HEK293 (cell line): ENCODE measurements at regions not wholly inside any gene's neighbourhood (a gene's known extent, or its start where the extent isn't known, plus 50 kb on each side); places are given as distances from the start of the nearest gene placed in this dataset.

Experiments used
- SP7 ChIP-seq: fragments of 450-650 bp; formaldehyde crosslinking; IDR thresholded peaks from 2 replicates; pipeline ENCODE4 v1.5.1; 2016; ENCODE audit warnings: missing biosample characterization, missing genetic modification characterization
- ZNF10 ChIP-seq: fragments of 450-650 bp; formaldehyde crosslinking; IDR thresholded peaks from 2 replicates; pipeline ENCODE4 v1.5.1; 2017; ENCODE audit warnings: missing biosample characterization, missing genetic modification characterization
- ZNF404 ChIP-seq: fragments of 450-650 bp; formaldehyde crosslinking; IDR thresholded peaks from 2 replicates; pipeline ENCODE4 v1.5.1; 2017; ENCODE audit warnings: missing biosample characterization, missing genetic modification characterization
- ZNF654 ChIP-seq: fragments of 450-650 bp; formaldehyde crosslinking; IDR thresholded peaks from 2 replicates; pipeline ENCODE4 v1.5.1; 2016; ENCODE audit warnings: low read depth, missing biosample characterization, missing genetic modification characterization
- TF ChIP-seq, protein P1 (sequence below): fragments of 450-650 bp; formaldehyde crosslinking; IDR thresholded peaks from 2 replicates; pipeline ENCODE4 v1.5.1; 2016; ENCODE audit warnings: missing biosample characterization, missing genetic modification characterization
- TF ChIP-seq, protein P2 (sequence below): fragments of 450-650 bp; formaldehyde crosslinking; IDR thresholded peaks from 2 replicates; pipeline ENCODE4 v1.5.1; 2017; ENCODE audit warnings: missing biosample characterization, missing genetic modification characterization
- TF ChIP-seq, protein P3 (sequence below): fragments of 450-650 bp; formaldehyde crosslinking; IDR thresholded peaks from 2 replicates; pipeline ENCODE4 v1.5.1; 2017; ENCODE audit warnings: missing biosample characterization, missing genetic modification characterization
- TF ChIP-seq, protein P4 (sequence below): fragments of 450-650 bp; formaldehyde crosslinking; IDR thresholded peaks from 2 replicates; pipeline ENCODE4 v1.5.1; 2016; ENCODE audit warnings: missing biosample characterization, missing genetic modification characterization

DNA sequence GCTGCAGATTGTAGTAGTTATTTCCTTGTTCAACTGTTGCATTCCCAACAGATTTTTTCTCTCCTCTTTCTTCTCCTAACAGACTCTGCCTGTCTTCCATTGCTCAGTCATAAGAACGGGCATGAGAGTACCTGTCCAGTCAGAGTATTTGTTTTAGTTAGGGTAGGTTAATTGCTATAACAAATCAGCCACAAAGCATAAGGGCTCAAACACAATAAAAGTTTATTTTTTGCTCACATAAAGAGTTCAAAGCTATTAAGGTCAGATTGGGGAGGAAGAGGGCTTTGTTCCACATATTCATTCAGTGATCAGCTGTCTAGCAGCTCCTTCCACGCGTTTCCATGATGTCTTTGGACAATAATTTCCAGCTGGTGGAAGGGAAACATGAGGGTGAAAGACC, 92.8 kb upstream of the PLXNC1 start:
- TF ChIP-seq, protein P1, sequence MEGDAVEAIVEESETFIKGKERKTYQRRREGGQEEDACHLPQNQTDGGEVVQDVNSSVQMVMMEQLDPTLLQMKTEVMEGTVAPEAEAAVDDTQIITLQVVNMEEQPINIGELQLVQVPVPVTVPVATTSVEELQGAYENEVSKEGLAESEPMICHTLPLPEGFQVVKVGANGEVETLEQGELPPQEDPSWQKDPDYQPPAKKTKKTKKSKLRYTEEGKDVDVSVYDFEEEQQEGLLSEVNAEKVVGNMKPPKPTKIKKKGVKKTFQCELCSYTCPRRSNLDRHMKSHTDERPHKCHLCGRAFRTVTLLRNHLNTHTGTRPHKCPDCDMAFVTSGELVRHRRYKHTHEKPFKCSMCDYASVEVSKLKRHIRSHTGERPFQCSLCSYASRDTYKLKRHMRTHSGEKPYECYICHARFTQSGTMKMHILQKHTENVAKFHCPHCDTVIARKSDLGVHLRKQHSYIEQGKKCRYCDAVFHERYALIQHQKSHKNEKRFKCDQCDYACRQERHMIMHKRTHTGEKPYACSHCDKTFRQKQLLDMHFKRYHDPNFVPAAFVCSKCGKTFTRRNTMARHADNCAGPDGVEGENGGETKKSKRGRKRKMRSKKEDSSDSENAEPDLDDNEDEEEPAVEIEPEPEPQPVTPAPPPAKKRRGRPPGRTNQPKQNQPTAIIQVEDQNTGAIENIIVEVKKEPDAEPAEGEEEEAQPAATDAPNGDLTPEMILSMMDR (tag by site-specific recombination) = no peak
- no peak for TF ChIP-seq SP7 (tag by site-specific recombination)
- TF ChIP-seq, protein P2, sequence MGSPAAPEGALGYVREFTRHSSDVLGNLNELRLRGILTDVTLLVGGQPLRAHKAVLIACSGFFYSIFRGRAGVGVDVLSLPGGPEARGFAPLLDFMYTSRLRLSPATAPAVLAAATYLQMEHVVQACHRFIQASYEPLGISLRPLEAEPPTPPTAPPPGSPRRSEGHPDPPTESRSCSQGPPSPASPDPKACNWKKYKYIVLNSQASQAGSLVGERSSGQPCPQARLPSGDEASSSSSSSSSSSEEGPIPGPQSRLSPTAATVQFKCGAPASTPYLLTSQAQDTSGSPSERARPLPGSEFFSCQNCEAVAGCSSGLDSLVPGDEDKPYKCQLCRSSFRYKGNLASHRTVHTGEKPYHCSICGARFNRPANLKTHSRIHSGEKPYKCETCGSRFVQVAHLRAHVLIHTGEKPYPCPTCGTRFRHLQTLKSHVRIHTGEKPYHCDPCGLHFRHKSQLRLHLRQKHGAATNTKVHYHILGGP (tag by site-specific recombination) = no peak
- no peak for TF ChIP-seq ZNF654 (tag by site-specific recombination)
- TF ChIP-seq ZNF404 = no peak
- TF ChIP-seq ZNF10 (tag by site-specific recombination) = no peak
- TF ChIP-seq, protein P3, sequence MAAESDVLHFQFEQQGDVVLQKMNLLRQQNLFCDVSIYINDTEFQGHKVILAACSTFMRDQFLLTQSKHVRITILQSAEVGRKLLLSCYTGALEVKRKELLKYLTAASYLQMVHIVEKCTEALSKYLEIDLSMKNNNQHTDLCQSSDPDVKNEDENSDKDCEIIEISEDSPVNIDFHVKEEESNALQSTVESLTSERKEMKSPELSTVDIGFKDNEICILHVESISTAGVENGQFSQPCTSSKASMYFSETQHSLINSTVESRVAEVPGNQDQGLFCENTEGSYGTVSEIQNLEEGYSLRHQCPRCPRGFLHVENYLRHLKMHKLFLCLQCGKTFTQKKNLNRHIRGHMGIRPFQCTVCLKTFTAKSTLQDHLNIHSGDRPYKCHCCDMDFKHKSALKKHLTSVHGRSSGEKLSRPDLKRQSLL (tag by site-specific recombination) = no peak
- TF ChIP-seq, protein P4, sequence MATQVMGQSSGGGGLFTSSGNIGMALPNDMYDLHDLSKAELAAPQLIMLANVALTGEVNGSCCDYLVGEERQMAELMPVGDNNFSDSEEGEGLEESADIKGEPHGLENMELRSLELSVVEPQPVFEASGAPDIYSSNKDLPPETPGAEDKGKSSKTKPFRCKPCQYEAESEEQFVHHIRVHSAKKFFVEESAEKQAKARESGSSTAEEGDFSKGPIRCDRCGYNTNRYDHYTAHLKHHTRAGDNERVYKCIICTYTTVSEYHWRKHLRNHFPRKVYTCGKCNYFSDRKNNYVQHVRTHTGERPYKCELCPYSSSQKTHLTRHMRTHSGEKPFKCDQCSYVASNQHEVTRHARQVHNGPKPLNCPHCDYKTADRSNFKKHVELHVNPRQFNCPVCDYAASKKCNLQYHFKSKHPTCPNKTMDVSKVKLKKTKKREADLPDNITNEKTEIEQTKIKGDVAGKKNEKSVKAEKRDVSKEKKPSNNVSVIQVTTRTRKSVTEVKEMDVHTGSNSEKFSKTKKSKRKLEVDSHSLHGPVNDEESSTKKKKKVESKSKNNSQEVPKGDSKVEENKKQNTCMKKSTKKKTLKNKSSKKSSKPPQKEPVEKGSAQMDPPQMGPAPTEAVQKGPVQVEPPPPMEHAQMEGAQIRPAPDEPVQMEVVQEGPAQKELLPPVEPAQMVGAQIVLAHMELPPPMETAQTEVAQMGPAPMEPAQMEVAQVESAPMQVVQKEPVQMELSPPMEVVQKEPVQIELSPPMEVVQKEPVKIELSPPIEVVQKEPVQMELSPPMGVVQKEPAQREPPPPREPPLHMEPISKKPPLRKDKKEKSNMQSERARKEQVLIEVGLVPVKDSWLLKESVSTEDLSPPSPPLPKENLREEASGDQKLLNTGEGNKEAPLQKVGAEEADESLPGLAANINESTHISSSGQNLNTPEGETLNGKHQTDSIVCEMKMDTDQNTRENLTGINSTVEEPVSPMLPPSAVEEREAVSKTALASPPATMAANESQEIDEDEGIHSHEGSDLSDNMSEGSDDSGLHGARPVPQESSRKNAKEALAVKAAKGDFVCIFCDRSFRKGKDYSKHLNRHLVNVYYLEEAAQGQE (tag by site-specific recombination) = no peak
